ENCODE measurements at regions not wholly inside any gene's neighbourhood (a gene's known extent, or its start where the extent isn't known, plus 50 kb on each side); places are given as distances from the start of the nearest gene placed in this dataset.

DNA sequence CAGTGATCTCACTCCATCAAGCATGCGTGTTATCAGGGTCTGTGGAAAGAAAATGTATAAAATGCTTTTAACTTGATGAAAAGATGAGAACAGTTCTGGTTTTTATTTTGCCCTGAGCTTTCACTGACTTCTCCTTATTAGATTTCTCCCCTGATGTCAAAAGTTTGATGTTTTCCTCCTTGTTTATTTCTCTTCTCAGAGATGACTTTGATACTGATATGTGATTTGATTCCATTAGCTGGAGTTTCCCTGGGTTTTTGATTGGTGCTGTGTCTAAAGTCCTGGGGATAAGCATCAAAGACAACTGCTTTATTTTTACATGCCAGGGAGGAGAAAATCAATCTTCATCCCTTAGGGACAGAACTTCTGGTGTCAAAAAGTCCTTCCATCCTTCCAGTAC, 510.0 kb downstream of the KCTD16 start:
- Histone ChIP-seq H3K79me2 (no peaks in the 10 kb centered on the region), H3K4me3 (ENCODE audit: low read depth, low read length) (no peak overlapping the region), H3K27ac (no peak overlapping the region)

GRCh38 chr5:144671066-144671465, 500.4 kb downstream of the KCTD16 start:
- no peaks in the 10 kb centered on the region for H3K4me1 ChIP-seq
- no peak overlapping the region for H3K9ac ChIP-seq
- H3K27ac ChIP-seq: no peak overlapping the region
- no peaks in the 10 kb centered on the region for H3K79me2 ChIP-seq
- no peaks in the 10 kb centered on the region for H3K27me3 ChIP-seq (ENCODE audit: control insufficient read depth, insufficient read depth, low read length)
- H3K4me2 ChIP-seq (ENCODE audit: low read length): no peak overlapping the region
- H3K4me3 ChIP-seq (ENCODE audit: low read depth, low read length): no peak overlapping the region
- H2AFZ ChIP-seq: no peak overlapping the region
- H3K36me3 ChIP-seq (ENCODE audit: control insufficient read depth, insufficient read depth, low read length): no peaks in the 10 kb centered on the region
- no peaks in the 10 kb centered on the region for H3K9me3 ChIP-seq (ENCODE audit: control insufficient read depth, low read length)
- TF ChIP-seq CTCF (IDR thresholded peaks at IDR 0.05): no peak

More for the DNA sequence above, 510.0 kb downstream of the KCTD16 start:
- Histone ChIP-seq H3K9ac (no peak overlapping the region), H3K27me3 (ENCODE audit: control insufficient read depth, insufficient read depth, low read length) (no peaks in the 10 kb centered on the region), H3K4me1 (no peaks in the 10 kb centered on the region), H2AFZ (no peak overlapping the region), H3K9me3 (ENCODE audit: control insufficient read depth, low read length) (no peaks in the 10 kb centered on the region), H3K4me2 (ENCODE audit: low read length) (no peak overlapping the region), H3K36me3 (ENCODE audit: control insufficient read depth, insufficient read depth, low read length) (no peaks in the 10 kb centered on the region)
- no peak for TF ChIP-seq CTCF (IDR thresholded peaks at IDR 0.05)

GRCh38 chr5:144659634-144660227, 489.1 kb downstream of the KCTD16 start:
- no peak overlapping the region for H3K4me3 ChIP-seq (ENCODE audit: low read depth, low read length)
- TF ChIP-seq CTCF (IDR thresholded peaks at IDR 0.05): no peak
- H2AFZ ChIP-seq: no peak overlapping the region
- H3K27me3 ChIP-seq (ENCODE audit: control insufficient read depth, insufficient read depth, low read length): no peaks in the 10 kb centered on the region
- no peaks in the 10 kb centered on the region for H3K9me3 ChIP-seq (ENCODE audit: control insufficient read depth, low read length)
- H3K27ac ChIP-seq: no peak overlapping the region
- no peaks in the 10 kb centered on the region for H3K4me1 ChIP-seq
- no peak overlapping the region for H3K4me2 ChIP-seq (ENCODE audit: low read length)
- H3K79me2 ChIP-seq: no peaks in the 10 kb centered on the region
- no peak overlapping the region for H3K9ac ChIP-seq
- no peaks in the 10 kb centered on the region for H3K36me3 ChIP-seq (ENCODE audit: control insufficient read depth, insufficient read depth, low read length)

- no peak overlapping the region for H3K27ac ChIP-seq
- H3K4me1 ChIP-seq: no peaks in the 10 kb centered on the region
- no peaks in the 10 kb centered on the region for H3K9me3 ChIP-seq (ENCODE audit: control insufficient read depth, low read length)
- H2AFZ ChIP-seq: no peak overlapping the region
- H3K36me3 ChIP-seq (ENCODE audit: control insufficient read depth, insufficient read depth, low read length): no peaks in the 10 kb centered on the region
- no peak for TF ChIP-seq CTCF (IDR thresholded peaks at IDR 0.05)
- H3K9ac ChIP-seq: no peak overlapping the region
- H3K4me3 ChIP-seq (ENCODE audit: low read depth, low read length): no peak overlapping the region
- no peaks in the 10 kb centered on the region for H3K27me3 ChIP-seq (ENCODE audit: control insufficient read depth, insufficient read depth, low read length)
- H3K4me2 ChIP-seq (ENCODE audit: low read length): no peak overlapping the region
- no peaks in the 10 kb centered on the region for H3K79me2 ChIP-seq
Observed at GRCh38 chr5:144644317-144644716, 473.6 kb downstream of the KCTD16 start.

DNA sequence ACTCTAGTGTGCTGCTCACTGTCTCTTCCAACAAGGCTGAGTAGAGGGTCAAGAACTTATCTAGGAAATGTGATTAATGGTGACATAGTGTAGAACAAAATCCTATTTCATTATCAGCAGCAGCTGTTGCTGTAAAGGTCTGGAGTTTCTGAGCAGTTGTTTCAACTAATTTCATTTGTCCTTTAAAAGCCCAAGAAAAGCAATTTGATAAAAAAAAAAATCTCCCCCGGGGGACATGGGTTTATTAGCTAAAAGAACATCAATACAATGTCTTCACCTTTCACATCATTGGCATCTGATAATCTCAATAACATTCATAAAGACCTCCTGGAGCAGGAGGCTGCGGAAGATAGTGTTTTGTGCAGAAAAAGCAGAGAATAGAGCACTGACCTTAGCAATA, 468.1 kb downstream of the KCTD16 start:
- no peaks in the 10 kb centered on the region for H3K4me1 ChIP-seq
- H3K4me3 ChIP-seq (ENCODE audit: low read depth, low read length): no peak overlapping the region
- H3K9me3 ChIP-seq (ENCODE audit: control insufficient read depth, low read length): no peaks in the 10 kb centered on the region
- H3K9ac ChIP-seq: no peak overlapping the region
- H3K27ac ChIP-seq: no peak overlapping the region
- H2AFZ ChIP-seq: no peak overlapping the region
- no peaks in the 10 kb centered on the region for H3K36me3 ChIP-seq (ENCODE audit: control insufficient read depth, insufficient read depth, low read length)
- no peak for TF ChIP-seq CTCF (IDR thresholded peaks at IDR 0.05)
- H3K4me2 ChIP-seq (ENCODE audit: low read length): no peak overlapping the region
- H3K27me3 ChIP-seq (ENCODE audit: control insufficient read depth, insufficient read depth, low read length): no peaks in the 10 kb centered on the region
- no peaks in the 10 kb centered on the region for H3K79me2 ChIP-seq

Measured in parathyroid adenoma (tissue), 2 donors.